GM19438 (cell line): ENCODE measurements at regions not wholly inside any gene's neighbourhood (a gene's known extent, or its start where the extent isn't known, plus 50 kb on each side); places are given as distances from the start of the nearest gene placed in this dataset.
"Not testable (repeated sequence)": the region's sequence is repeated elsewhere in the genome, so short reads cannot be mapped to it uniquely, and the experiment has no call there.

Source experiments
- ATAC-seq: cut with Tn5 transposase; IDR thresholded peaks from one replicate; pipeline ENCODE4 v1.9.1; 2021; ENCODE audit warnings: low read depth; ENCODE audit not compliant: unreplicated experiment

DNA sequence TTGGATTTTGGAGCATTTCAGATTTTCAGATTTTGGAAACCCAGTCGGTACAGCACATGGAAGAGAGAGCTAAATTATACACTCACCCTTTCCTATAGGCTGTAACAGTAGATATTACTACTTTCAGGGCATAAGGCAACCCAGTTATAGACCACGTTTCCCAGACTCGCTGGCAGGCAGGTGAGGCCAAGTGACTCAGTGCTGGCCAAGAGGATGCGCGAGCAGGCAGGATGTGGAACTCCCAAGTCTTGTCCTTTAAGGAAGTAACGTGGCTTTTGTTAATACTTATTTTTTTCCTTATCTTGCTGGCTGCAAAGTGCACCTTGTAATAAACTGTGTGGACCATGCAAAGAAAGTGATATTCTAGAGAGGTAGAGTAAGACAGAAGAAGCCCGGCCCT lies 1160.1 kb downstream of the GATA3 start:
- no peak for ATAC-seq

GRCh38 chr10:9215121-9215520 lies 1160.6 kb downstream of the GATA3 start:
- no peak for ATAC-seq

GRCh38 chr10:9219860-9220259 lies 1165.4 kb downstream of the GATA3 start:
- no peak for ATAC-seq

GRCh38 chr10:9222917-9223316 lies 1168.4 kb downstream of the GATA3 start:
- no peak for ATAC-seq

DNA sequence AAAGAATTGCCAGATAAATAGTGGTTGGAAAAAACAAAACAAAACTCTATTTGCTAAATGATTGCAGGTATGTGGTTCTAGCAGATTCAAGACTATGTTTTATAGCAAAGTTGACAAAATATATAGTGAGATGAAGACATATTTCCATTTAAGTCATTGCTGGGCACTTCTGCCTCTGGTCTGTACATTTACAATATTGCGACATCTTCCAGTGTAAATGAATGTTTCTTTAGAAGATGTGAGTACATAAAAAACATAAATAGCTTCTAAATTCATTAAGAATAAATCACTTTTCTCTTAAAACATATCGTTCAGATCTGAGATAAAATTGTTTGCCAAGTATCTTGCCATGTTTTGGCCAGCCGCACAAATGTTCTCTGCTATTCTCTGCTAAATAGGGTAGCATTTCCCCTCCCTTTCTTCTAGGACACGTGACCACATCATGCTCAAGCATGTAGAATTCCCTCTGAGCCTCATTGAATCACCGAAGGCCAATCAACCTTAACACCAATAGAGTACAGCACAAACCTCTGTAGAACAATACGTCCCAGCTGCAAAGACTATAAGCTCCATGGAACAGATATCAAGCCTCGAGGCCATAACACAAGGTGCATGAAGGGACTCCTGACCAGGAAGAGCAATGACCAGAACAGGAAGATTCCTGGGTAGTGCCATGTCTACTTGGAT lies 1173.3 kb downstream of the GATA3 start:
- ATAC-seq, result no peak

GRCh38 chr10:9228771-9229170 lies 1174.3 kb downstream of the GATA3 start:
- no peak for ATAC-seq

- ATAC-seq, result no peak
Measured at GRCh38 chr10:9229702-9230244, 1175.3 kb downstream of the GATA3 start.

DNA sequence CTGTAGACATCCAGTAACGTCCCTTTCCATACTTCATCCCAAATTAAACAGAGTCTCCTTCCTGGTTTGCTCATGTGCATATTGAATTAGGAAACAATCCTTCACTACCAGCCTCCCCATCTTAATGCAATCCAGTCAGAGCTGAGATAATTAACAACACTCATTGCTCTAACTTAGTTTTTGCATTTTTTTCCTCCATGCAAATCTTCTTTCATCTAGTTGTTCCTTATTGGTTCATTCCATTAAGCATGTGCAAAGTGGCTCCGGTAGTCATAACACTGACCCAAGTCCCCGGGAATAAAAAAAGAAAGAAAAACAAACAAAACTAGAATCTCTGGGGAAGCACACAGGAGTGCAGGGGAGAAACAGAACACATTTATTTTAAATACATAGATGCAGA lies 1176.1 kb downstream of the GATA3 start:
- ATAC-seq, result no peak

DNA sequence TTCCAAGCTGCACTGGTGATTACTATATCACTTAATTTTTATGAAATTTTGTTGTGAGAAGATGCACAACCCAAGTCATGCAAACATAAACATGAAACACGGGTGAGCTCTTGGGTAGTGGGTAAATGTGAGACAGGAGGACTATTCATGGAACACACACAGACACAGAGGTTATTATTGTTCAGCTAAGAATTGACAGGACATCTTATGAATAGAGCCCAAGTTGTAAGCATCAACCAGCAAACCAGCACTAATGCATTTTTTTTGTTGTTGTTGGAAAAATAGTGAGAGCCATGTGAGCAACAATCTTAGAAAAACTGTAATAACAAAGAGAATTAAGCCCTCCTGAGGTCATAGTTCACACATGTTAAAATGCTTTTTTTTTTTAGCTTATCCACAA lies 1179.7 kb downstream of the GATA3 start:
- ATAC-seq, result no peak

GRCh38 chr10:9238041-9238440 lies 1183.6 kb downstream of the GATA3 start:
- ATAC-seq, result no peak

- no peak for ATAC-seq
Measured at GRCh38 chr10:9239298-9239697, 1184.8 kb downstream of the GATA3 start.

DNA sequence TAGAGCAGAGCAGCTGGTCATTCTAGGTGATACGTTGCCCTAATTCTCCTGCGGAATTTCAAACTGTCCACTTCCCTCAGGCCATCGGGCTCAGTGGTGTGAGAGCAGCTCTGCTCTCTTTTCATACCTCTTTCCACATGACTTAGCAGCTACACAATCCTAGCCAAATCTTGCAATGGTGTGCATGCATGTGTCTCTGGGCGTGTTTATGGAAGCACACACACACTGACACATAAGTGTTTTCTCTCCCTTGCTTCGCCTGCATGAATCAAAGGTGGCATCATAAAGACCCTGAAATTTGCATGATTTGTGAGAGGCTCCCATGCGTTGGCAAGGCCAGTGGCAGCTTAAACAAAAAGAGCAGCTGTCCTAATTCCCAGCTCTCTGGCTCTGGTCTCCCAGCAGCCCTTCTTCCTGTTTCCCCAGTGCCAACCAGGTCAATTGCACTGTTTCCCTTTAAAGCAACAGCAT lies 1189.5 kb downstream of the GATA3 start:
- no peak for ATAC-seq

GRCh38 chr10:9244864-9245263 lies 1190.4 kb downstream of the GATA3 start:
- ATAC-seq, result no peak

DNA sequence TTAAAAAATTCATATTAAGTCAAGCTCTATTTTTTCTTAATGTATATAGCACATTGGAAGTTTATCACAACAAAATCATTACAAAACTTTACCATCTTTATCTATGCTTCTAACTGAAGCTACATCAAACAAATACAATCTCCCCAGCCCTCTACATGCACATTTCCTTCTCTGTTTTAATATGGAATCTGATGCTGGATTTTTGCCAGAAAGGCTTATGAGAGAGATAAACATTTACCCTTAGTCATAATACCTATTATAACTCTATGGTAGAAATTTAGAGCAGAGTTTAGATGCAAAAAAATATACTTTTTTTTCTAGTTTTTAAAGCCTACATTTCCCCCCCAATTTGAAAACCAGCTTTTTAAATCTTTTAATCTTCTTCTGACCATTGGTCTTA lies 1198.6 kb downstream of the GATA3 start:
- ATAC-seq, result no peak

DNA sequence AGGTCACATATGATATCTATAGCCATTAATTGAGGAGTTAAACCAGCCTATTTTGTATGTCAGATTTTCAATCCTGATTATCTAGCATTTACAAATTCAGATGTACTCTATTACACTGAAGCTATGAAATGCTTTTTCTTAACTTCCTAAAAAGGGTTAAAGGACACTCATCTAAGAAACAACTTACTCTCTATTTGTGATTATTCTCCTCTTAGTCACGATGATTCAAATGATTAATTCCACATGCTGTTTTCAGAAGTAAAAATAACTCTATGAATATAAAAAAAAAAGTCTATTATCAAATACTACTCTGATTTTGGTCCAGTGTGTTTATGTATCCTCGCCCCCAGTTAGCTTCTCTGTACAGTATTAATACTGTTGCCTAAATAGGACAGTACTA lies 1199.9 kb downstream of the GATA3 start:
- no peak for ATAC-seq

DNA sequence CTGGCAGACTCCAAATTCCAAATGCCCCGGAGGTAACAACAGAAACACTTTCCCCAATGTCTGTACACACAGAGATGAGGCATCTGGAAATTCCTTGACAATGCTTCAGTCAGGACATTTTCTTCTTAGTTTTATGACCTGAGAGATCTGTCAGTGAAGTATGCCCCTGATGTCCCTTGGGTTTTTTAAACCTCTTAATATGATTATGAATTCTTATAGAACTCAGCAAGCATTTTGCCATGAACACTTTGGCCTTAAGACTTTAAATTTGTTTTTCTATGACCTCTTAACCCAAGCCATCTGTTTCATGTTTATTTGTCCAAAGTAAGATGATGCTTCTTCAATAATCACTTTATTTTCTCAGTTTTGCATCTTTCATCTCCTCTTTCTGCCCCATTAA lies 1206.2 kb downstream of the GATA3 start:
- ATAC-seq, result no peak

DNA sequence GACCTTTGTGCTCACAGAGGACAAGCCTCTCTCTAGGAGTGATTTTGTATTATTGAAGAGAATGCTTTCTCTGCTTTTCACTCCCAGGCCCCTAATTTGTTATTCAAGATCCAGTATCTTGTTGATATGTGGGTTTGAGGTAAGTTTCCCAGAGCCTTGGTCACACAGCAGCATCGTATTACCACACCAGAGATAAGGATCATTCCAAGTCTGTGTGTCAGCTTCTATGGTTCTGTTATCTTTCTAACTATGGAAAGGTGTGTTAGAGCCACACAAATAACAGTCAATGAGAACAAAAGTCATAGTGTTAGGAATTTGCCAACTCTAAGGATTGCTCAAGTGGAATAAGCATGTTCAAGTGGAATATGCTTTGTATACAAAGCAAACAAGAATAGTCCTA lies 1208.3 kb downstream of the GATA3 start:
- no peak for ATAC-seq

- ATAC-seq, result no peak
Measured at GRCh38 chr10:9268176-9268575, 1213.7 kb downstream of the GATA3 start.

- ATAC-seq, result not testable (repeated sequence)
Measured at GRCh38 chr10:9273126-9273833, 1218.8 kb downstream of the GATA3 start.

DNA sequence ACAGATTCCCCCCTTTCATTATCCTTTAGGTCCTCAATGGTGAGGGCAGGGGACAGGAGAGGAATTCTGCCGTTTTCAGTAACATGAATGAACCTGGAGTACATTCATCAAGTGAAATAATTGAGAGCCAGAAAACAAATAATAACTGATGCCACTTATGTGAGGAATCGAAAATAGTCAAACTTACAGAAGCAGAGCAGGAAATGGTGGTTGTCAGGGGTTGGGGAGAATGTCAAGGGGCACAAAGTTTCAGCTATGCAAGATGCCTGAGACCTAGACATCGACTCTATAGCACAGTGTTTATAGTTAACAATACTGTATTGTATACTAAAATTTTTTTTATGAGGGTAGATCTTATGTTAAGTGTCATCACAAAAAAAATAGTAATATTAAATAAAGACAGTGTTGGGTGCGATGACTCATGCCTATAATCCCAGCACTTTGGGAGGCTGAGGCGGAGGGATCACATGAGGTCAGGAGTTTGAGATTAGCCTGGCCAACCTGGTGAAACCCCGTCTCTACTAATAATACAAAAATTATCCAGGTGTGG lies 1219.8 kb downstream of the GATA3 start:
- ATAC-seq, result no peak

GRCh38 chr10:9275861-9276260 lies 1221.4 kb downstream of the GATA3 start:
- ATAC-seq, result no peak

GRCh38 chr10:9285690-9286089 lies 1231.2 kb downstream of the GATA3 start:
- ATAC-seq, result no peak
